ENCODE measurements at regions not wholly inside any gene's neighbourhood (a gene's known extent, or its start where the extent isn't known, plus 50 kb on each side); places are given as distances from the start of the nearest gene placed in this dataset.
"Not testable (repeated sequence)": the region's sequence is repeated elsewhere in the genome, so short reads cannot be mapped to it uniquely, and the experiment has no call there.

DNA sequence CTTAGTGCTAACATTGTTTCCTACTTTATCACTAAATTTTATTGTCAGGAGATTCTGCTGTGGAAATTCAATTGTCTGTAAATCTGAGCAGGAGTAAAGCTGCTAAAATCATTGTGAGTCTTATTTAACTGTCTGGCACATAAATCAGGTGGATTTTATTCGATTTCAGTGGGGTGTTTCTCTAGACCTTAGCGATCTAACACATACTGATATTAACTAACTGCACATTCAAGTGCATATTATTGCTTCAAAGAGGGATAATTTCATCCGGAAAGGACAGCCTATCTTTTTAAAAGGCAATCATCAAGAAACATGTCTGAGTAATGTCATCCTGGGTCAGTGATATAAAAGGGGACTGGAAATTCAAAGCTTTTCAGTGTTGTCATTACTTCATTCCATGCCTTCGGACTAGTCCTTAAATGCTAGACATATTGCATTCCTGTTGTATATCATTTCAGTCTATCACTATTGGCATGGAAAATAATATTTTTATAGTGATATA lies 388.7 kb downstream of the PCDH10 start:
- intact Hi-C loops (cut with DNase I) = no loop called here
- no peaks in the 10 kb centered on the region for H3K9me3 ChIP-seq
- no peaks in the 10 kb centered on the region for H3K27me3 ChIP-seq (ENCODE audit: insufficient read depth in 3 of 3, low read length in 2 of 3)
- no peak overlapping the region for H3K27ac ChIP-seq
- no peak overlapping the region for H3K4me3 ChIP-seq
- no peaks in the 10 kb centered on the region for H3K4me1 ChIP-seq
- ATAC-seq (no peak), DNase-seq (no peak)
- WGBS, 3 donors = 51 to 60% (median 57%) methylated on average over 4 of the region's 4 CpGs
- TF ChIP-seq, protein P1, sequence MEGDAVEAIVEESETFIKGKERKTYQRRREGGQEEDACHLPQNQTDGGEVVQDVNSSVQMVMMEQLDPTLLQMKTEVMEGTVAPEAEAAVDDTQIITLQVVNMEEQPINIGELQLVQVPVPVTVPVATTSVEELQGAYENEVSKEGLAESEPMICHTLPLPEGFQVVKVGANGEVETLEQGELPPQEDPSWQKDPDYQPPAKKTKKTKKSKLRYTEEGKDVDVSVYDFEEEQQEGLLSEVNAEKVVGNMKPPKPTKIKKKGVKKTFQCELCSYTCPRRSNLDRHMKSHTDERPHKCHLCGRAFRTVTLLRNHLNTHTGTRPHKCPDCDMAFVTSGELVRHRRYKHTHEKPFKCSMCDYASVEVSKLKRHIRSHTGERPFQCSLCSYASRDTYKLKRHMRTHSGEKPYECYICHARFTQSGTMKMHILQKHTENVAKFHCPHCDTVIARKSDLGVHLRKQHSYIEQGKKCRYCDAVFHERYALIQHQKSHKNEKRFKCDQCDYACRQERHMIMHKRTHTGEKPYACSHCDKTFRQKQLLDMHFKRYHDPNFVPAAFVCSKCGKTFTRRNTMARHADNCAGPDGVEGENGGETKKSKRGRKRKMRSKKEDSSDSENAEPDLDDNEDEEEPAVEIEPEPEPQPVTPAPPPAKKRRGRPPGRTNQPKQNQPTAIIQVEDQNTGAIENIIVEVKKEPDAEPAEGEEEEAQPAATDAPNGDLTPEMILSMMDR (IDR thresholded peaks at IDR 0.05) = no peak
- H3K36me3 ChIP-seq (ENCODE audit: insufficient read depth in 1 of 2, low read depth in 1 of 2) = no peaks in the 10 kb centered on the region

DNA sequence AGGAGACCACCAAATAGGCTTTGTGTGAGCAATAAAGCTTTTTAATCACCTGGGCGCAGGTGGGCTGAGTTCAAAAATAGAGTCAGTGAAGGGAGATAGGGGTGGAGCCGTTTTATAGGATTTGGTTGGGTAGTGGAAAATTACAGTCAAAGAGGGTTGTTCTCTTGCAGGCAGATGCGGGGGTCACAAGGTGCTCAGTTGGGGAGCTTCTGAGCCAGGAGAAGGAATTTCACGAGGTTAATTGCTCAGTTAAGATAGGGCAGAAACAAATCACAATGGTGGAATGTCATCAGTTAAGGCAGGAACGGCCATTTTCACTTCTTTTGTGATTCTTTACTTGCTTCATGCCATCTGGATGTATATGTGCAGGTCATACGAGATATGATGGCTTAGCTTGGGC lies 385.1 kb downstream of the PCDH10 start:
- intact Hi-C loops (cut with DNase I); H3K27me3 ChIP-seq (ENCODE audit: insufficient read depth in 3 of 3, low read length in 2 of 3); DNase-seq; H3K27ac ChIP-seq; H3K4me3 ChIP-seq; H3K4me1 ChIP-seq; ATAC-seq; H3K36me3 ChIP-seq (ENCODE audit: insufficient read depth in 1 of 2, low read depth in 1 of 2); H3K9me3 ChIP-seq: not testable (repeated sequence)
- WGBS, 3 donors = 69 to 80% (median 72%) methylated on average over 6 of the region's 6 CpGs

GRCh38 chr4:133524369-133524768 lies 375.3 kb downstream of the PCDH10 start:
- Histone ChIP-seq H3K27ac (no peak overlapping the region), H3K27me3 (ENCODE audit: insufficient read depth in 3 of 3, low read length in 2 of 3) (no peaks in the 10 kb centered on the region), H3K4me3 (no peak overlapping the region), H3K36me3 (ENCODE audit: insufficient read depth in 1 of 2, low read depth in 1 of 2) (no peaks in the 10 kb centered on the region), H3K9me3 (no peaks in the 10 kb centered on the region), H3K4me1 (no peaks in the 10 kb centered on the region)
- WGBS, 3 donors = 47 to 81% (median 48%) methylated on average over 1 of the region's 1 CpG
- TF ChIP-seq, protein P1 (IDR thresholded peaks at IDR 0.05) = no peak
- DNase-seq (no peak), ATAC-seq (no peak)
- intact Hi-C loops (cut with DNase I) = no loop called here

GRCh38 chr4:133513901-133514300 lies 364.8 kb downstream of the PCDH10 start:
- intact Hi-C loops (cut with DNase I) = no loop called here
- DNase-seq (no peak), ATAC-seq (no peak)
- Histone ChIP-seq H3K27ac (no peak overlapping the region), H3K4me3 (no peak overlapping the region), H3K36me3 (ENCODE audit: insufficient read depth in 1 of 2, low read depth in 1 of 2) (no peaks in the 10 kb centered on the region), H3K27me3 (ENCODE audit: insufficient read depth in 3 of 3, low read length in 2 of 3) (no peaks in the 10 kb centered on the region), H3K9me3 (no peaks in the 10 kb centered on the region), H3K4me1 (no peaks in the 10 kb centered on the region)
- TF ChIP-seq, protein P1 (IDR thresholded peaks at IDR 0.05) = no peak

DNA sequence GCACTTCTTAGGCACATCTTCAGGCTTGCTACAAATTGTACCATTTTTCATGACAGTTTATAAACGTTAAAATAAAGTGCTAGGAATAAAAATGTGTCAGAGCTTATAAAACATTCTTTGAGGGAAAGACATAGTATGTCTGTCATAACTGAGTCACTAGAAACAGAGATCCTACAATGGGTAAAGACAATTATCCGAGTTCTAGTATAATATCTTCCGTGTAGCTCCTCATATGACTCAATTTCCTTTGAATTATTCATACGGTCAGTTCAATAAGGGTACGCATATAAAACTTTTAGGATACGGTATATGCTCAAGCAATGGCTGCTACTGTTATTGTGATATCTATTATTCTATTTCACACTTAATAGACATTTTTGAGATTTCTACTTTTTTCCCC lies 349.1 kb downstream of the PCDH10 start:
- Histone ChIP-seq H3K27me3 (ENCODE audit: insufficient read depth in 3 of 3, low read length in 2 of 3) (no peaks in the 10 kb centered on the region), H3K36me3 (ENCODE audit: insufficient read depth in 1 of 2, low read depth in 1 of 2) (no peaks in the 10 kb centered on the region), H3K4me1 (no peaks in the 10 kb centered on the region), H3K9me3 (no peaks in the 10 kb centered on the region), H3K27ac (no peak overlapping the region), H3K4me3 (no peak overlapping the region)
- ATAC-seq (no peak), DNase-seq (no peak)
- intact Hi-C loops (cut with DNase I) = no loop called here
- TF ChIP-seq, protein P1 (IDR thresholded peaks at IDR 0.05) = no peak
- 84 to 90% (median 86%) methylated on average over 6 of the region's 6 CpGs for WGBS, 3 donors
